Right lung (tissue), 2 donors: ENCODE measurements at regions not wholly inside any gene's neighbourhood (a gene's known extent, or its start where the extent isn't known, plus 50 kb on each side); places are given as distances from the start of the nearest gene placed in this dataset.
A peak's percentile ranks its signal among the peaks of the same experiment; 100 is the strongest.

Source experiments
- DNase-seq, 2 donors: peaks; one replicate each; pipeline ENCODE4 v3.0.0-alpha.2; 2013

DNA sequence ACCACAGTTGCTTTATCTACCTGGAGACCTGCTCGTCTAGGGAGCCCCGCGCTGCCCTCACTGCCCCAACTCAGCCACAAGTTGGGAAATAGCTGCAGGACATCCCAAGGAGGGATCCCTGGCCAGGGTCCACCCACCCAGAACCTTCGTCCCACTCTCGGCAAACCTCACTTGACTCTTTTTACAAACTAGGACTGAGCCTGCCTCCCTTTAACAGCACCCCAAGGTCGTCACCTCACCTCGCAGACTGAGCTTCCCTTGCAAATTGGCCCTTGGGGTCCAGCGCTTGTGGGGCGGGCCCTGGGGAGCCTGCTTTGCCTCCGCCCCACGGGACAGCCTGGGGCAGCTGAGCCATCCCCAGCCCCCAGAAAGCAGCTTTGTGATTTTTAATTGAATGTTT, 1505.8 kb downstream of the TBC1D22A start:
- DNase-seq, result no peak

DNA sequence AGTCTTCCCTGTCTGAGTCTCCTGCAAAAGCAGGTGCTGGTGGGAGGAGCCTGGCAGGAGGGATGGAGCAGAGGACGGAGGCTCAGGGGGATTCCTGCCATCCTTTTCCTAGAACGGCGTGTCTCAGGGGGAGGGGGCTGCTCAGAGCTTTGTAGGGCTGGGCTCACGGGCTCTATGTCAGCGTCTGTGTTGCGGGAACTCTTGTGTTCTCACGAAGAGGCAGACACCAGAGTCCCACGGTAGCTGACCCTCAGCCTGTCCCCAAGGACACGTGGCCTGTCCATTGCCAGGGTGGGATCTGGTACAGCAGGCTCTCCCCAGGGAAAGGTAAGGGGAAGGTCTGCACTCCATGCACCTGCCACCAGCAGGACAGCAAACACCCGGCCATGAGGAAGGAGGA, 1505.2 kb downstream of the TBC1D22A start:
- no peak for DNase-seq

DNA sequence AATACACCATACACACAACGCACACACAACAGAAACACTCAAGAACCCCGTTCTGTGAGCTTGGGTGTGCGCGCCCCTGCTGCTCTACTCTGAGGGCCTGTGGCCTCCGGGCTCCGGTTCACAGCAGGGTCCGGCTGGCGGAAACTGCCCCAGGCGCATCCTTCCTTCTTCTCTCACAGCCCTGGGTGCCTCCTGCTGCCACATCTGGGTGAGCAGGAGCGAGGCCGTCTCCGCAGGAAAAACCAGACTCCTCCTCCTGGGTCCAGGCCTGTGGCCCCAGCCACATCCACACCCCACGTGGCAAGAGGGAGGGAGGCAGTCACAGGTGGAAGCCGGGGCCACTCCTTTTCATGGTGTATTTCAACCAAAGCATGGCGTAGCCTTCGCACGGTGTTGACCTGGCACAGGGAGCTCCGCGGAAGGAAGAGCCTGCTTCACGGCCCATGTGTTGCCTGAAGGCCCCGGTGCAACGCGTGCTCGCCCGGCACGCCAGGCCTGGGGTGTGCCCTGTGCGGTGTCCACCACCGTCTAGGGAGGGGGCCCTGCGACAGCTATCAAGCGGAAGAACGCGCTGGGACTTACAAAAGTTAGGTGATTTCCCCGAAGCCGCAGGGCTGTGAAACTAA, 1502.7 kb downstream of the TBC1D22A start:
- no peak for DNase-seq

DNA sequence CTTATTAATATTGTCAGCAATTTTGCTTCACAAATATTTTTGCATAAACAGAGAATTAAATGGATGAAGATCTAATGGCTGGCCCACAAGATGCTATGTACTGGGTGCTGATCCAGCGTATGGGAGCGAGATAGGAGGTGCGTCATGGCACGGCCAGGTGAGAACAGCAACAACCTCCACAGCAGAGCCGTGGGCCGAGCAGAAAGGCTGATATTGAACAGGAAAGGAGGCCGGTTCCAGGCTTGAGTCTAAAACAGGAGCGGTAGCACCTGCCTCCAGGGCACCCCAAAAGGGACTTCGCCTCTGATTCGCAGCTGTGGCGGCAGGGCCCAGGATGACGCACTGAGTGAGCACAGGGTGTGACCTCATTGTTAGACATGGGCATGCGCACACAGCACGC, 1502.1 kb downstream of the TBC1D22A start:
- no peak for DNase-seq

DNA sequence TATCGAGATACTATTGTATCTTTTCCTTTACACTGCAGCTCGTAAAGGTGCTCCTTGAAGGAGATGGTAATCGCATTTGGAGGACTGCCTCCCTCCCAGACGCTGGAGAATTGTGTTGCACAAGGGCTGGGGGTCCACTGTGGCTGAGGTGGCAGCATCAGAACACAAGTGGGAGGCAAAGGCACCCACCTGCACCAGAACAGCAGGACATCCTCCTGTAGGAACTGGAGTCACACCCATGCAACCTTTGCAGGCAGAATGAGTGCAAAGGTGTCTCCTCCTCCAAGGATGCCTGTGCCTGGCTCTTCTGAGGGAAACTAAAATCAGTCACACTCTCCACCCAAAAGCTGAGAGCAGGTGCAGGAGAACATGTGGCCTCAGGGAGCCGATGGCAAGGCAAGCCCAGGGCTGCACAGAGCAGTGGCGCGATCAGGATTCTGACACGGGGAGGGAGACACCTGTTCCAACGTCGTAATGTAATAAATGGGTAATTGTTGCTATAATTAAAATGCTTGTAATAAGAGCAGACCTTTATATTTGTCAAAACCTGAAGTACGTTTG, 1501.4 kb downstream of the TBC1D22A start:
- DNase-seq, result no peak

DNA sequence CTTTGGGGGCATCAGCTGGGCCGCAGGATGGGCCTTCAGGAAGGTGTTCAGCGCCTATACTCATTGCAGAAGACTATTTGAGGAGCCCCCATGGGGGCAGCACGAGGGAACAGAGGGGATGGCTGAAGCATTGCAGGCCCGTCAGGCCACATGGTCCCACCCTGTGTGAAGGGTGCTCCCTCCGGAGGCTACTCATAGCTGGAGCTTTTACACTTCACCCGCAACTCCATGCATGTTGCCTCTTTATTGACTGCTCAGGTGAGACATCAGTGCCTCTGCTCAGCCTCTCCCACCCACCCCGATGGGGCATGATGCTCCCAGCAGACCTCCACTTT, 1500.9 kb downstream of the TBC1D22A start:
- no peak for DNase-seq

DNA sequence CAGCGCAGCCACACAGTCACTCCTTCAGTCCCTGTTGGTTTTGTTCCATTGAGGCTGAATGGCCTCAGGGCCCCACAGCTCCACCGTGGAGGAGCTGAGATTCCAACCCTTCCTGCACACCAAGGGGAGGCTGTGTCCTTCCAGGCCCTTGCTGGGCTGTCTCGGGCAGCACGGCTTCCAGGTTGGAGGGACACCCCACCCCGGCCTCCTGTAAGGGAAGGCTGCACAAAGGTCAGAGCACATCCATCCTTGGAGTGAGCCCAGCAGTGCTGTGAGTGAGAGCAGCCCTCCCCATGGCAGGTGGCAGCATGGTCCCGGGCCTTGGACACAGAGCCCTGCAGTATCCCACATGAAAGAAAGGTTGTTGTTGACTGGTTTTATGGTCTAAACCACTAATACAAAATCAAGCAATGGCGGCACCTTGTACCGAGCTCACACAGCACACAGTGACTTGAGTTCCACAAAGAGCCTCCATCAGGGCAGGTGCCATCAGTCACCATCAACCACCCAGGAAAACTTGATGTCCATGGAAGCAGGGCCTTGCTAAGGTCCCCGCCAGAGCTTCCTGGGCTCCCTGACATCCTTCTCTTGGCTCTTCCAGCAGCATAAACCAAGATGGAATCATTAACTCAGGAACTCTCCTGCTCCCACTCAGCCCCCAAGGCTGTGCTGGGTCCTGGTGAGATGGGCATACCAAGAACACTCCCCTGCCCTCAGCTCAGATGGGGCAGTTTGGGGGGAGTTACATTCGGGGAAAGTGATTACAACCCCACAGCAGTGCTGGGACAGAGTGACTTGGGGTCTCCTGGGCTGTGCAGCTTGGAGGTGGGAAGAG, 1500.4 kb downstream of the TBC1D22A start:
- no peak for DNase-seq

DNA sequence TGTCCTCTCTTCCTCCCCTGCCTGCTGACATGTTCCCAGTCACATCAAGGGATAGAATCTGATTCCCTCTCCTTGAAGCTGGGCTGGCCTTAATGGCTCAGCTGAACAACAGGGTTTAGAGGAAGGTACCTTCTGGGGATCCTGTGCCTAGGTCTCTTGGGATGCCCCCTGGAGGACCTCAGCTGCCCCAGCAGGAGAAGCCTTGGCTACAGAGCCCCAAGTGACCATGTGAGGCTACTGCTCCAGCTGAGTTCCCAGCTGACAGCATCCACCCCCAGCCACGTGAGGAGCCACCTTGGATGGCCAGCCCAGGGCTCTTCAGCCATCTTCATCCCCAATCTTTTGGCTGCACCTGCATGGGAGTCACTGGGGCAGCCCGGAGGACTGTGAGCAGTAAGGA, 1499.3 kb downstream of the TBC1D22A start:
- no peak for DNase-seq

DNA sequence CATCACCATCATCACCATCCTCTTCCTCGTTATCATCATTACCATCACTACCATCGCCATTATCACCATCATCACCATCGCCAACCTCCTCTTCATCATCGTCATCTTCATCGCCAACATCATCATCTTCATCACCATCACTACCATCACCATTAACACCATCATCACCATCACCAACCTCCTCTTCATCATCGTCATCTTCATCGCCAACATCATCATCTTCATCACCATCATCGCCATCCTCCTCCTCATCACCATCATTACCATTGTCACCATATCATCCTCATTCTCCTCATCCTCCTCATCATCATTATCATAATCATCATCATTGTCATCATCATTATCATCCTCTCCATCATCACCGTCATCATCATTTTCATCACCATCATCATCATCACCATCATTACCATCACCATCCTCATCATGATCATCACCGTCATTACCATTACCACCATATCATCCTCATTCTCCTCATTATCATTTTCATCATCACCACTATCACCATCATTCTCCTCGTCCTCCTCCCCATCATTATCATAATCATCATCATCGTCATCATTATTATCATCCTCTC, 1498.7 kb downstream of the TBC1D22A start:
- no peak for DNase-seq

DNA sequence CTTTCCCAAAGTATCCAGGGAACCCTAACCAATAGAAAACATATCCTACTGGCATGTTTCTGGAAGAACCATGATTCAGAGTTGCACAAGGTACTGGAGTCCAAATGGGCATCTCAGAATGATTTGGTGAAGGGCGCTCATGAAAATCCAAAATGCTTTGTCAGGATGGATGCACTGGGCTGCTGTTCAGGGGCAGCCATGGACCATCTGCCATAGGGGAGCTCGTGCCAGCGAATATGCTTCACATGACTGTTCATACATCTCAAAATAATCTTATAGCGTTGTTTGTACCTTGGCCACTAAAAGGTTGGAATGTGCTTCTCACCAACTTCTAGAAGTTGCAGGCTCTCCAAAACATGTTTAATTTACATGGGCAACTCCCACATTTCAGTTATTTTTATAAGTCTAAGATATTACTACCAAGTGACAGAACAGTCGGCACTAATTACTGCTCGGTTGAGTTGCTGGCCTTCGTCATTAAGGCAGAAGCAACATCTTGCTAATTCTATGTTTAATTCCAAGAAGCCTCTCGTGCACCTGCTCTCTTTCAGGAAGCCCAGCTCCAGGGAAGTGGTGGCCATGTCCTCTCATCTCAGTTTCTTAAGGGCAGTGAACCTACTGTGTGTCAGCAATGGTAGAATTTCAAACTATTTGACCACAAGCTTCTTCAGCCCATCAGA, 1497.7 kb downstream of the TBC1D22A start:
- no peak for DNase-seq

DNA sequence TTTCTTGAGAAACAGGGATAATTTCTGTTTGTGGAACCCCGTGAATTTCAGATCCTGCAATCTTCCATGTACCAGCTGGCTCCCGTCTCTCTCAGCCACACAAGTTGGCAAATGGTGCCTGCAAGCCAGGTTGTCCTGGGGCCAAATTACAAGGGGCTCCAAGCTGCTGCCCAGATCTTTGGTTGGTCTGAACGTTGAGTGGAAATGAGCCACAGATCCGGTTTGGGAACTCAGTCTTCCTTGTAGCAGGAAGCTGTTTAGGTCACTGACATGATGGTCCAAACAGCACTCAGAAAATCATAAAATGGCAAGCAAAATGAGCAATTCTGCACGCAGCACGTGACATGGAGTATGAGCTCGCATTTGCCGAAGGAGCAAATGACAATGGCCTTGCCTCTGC, 1496.4 kb downstream of the TBC1D22A start:
- DNase-seq, result no peak

DNA sequence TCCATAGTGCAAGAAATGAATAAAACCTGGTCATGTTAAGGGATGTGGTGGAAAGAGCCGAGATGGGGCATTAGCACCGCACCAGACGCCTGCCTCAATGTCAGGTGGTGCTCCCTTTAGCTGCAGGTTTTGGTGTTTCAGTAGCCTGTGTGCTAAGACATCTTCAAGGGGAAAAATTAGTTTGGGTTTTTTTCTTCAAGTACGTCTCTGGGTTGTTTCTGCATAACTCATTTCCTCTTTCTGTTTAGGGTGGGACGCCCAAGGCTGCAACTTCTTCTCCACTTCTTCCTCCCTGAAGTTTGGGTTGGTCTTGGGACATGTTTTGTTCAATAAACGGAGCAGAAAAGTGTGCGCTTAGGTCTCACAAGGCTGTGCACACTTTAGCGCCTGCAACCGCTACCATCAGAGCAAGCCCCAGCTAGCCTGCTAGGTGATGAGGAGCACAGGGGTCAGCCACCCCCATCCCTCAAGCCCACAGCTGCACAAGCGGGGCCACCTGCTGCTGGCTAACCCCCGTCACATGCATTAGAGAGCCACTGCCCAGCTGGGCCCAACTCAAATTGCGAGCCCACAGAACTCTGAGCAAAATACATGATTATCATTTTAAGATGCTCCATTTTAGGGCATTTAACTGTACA, 1495.7 kb downstream of the TBC1D22A start:
- DNase-seq, result no peak

DNA sequence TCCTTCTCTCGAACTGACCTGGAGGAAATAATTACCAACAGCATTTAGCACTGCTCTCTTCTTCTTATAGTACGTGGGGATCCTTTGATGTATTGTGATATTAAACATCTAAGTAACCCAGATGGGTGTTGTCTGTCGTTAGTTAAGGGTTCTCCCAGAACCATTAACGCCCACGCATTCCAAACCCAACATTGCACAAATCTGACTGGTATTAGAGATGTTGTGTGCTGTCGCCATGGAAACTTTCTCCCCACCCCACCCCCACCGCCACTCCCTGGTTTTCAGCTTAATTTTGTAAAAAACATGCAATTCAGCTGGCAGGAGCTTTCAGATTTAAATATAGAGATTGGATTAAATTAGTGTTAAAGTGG, 1495.2 kb downstream of the TBC1D22A start:
- DNase-seq, result peak; percentile 27 to 55

DNA sequence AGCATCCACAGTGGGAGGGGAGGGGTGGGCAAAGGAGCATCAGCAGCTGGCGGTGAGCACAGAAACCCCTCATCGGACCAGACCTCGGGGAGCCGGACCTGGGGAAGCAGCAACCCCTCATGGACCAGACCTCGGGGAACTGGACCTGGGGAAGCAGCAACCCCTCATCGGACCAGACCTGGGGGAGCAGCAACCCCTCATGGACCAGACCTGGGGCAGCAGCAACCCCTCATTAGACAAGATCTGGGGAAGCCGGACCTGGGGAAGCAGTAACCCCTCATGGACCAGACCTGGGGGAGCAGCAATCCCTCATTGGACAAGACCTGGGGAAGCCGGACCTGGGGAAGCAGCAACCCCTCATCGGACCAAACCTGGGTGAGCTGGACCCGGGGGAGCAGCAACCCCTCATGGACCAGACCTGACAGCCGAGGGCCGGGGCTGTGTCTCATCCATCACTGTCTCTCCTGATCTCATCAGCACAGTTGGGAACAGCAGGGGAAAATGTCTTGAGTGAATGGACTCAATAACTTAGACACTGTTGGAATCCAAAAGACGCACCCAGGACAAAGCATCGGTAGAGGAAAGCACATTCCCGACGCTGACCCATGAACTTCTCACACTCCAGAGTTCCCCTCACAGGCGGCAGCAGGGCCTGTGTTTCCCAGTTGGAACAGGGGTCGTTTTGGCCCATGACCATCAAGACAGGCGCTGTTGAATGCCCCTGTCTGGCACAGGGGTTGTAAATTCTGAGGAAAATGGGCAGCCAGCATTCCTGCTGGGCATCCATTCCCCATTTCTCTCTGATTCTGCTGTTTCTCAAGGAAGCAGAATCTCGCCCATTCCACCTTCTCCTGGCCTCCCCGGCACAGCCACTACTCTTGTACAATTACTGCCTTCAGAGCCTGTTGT, 1494.6 kb downstream of the TBC1D22A start:
- no peak for DNase-seq

DNA sequence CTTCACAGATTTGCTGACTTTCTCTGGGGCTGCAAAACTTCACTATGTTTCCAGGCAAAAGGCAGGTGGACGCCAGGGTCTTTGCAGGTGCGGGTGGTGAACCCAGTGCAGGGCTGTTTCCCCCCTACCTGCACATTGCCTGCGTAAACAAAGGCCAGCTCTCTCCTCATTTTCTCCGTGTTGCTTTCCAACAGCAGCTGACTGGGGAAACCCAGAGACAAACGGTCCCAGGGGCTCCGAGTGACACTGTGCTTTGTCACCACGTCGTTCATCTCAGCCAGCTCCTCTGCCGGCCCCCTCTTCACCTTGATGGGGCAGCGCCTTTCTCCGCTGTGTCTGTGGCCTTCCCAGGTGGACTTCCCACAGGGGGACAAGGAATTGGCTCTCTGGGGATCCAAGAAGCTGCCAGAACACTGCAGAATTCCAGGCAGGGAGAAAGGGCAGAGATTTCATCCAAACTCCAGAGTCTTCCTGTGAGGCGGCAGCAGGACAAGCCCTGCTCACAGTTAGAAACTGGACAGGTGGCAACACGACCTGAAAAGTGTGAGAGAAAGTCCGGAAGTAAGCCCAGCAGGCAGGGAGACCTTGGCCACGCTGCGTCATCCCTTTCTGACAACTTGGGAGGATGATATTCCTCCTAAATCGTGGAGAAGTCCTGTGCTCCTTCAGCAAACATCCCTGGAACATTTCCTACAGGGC, 1493.7 kb downstream of the TBC1D22A start:
- DNase-seq, result no peak

DNA sequence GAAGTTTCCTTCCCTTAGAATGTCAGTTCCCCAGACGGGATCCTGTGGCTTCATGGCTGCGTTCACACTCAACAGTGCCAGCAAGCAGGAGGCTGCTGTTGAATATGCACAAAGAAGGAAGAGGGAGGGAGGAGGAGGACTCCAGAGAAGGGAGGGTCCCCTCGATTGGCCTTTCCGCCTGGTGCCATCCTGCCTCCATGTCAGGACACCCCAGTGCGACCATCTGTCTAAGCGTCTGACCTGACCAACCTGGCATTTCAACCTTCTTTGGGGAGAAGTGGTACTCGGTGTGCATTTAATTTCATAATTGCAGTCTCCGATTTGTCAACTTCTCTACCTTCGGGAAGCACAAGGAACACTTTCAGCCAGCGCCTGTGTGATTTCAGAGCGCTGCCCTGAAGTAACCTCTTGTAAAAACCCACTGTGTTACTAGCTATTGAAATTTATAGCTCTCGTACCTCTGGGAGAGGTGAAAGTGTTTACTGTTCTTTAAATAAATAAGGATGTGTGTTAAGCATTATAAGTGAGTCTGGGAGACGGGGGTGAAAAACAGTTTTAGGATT, 1491.9 kb downstream of the TBC1D22A start:
- peak; percentile 11 to 21 for DNase-seq

DNA sequence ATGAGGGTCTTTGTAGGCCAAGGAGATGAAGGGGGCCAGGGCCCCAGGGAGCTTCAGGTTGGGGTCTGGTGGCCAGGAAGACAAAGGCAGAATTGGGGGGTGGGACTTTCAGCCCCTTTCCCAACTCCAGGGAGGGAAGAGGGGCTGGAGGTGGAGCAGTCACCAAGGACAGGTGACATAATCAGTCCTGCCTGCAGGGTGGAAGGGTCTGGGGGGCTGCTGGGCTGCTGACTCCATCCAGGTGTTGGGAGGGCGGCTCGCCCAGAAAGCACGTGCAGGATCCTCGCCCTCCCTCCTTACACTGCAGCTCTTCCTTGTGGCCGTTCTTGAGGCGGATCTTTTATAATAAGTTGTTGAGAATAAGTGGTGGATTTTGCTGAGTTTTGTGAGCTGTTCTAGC, 1491.1 kb downstream of the TBC1D22A start:
- DNase-seq, result no peak

DNA sequence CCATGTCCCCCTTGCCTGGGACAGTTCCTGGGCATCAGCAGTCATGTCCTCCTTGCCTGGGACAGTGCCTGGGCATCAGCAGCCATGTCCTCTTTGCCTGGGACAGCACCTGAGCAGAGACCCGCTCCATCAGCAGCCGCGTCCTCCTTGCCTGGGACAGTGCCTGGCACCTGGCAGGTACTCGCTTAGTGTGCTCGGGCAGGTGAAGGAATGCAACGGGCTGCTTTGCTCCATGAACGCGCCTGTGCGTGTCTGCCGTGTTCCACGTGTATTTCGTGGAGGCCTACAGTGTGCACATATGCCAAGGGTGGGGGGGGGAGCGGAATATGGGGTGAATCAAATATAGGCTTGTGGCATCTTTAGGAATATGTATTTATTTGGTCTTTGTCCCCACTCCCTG, 1490.7 kb downstream of the TBC1D22A start:
- no peak for DNase-seq

DNA sequence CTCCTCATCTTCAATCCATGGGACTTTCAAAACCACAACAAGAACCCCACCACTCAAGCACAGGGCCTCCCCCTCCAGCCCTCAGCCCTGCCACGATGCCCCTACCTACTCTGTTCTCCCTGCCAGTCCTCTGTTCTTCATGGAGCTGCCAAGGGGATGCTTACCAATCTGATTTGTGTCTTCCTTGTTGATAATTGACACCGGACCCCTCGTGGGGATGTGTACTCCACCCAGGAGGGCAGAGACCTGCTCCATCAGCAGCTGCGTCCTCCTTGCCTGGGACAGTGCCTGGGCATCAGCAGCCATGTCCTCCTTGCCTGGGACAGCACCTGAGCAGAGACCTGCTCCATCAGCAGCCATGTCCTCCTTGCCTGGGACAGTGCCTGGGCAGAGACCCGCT, 1489.2 kb downstream of the TBC1D22A start:
- no peak for DNase-seq

DNA sequence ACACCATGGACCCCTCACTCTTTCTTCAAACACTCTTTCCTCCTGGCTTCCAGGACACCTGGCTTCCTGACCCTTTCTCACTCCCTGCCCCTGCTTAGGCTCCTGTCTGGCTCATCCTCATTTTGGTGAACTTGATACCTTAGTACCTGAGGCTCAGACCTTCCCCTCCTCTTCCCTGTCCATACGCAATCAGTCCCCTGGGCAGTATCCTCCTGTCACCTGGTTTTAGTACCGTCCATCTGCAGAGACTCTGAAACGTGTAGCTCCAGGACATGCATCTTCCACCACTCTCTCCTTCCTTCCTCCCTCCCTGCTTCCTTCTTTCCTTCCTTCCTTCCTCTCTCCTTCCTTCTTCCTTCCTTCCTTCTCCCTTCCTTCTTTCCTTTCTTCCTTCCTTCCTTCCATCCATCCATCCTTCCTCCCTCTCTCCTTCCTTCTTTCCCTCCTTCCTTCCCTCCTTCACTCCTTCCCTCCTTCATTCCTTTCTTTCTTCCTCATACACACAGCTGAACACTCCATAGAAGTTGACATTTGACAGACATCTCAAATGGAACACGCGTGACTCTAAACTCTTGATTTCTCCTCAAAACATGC, 1488.6 kb downstream of the TBC1D22A start:
- DNase-seq, result no peak
